ENCODE measurements at regions not wholly inside any gene's neighbourhood (a gene's known extent, or its start where the extent isn't known, plus 50 kb on each side); places are given as distances from the start of the nearest gene placed in this dataset.

GRCh38 chr14:66121859-66122258, 364.3 kb upstream of the CCDC196 start:
- DNase-seq = no peak

GRCh38 chr14:66129224-66129623, 356.9 kb upstream of the CCDC196 start:
- DNase-seq = no peak

- DNase-seq = no peak
Observed at GRCh38 chr14:66131111-66131510, 355.1 kb upstream of the CCDC196 start.

GRCh38 chr14:66133666-66134065, 352.5 kb upstream of the CCDC196 start:
- DNase-seq = no peak

GRCh38 chr14:66135831-66136230, 350.3 kb upstream of the CCDC196 start:
- no peak for DNase-seq

- DNase-seq = no peak
Observed at GRCh38 chr14:66137081-66137480, 349.1 kb upstream of the CCDC196 start.

- DNase-seq = no peak
Observed at GRCh38 chr14:66139432-66139831, 346.7 kb upstream of the CCDC196 start.

GRCh38 chr14:66140213-66140918, 345.8 kb upstream of the CCDC196 start:
- DNase-seq = no peak

- no peak for DNase-seq
Observed at GRCh38 chr14:66140963-66141362, 345.2 kb upstream of the CCDC196 start.

- no peak for DNase-seq
Observed at GRCh38 chr14:66141733-66142132, 344.4 kb upstream of the CCDC196 start.

GRCh38 chr14:66143387-66144112, 342.6 kb upstream of the CCDC196 start:
- no peak for DNase-seq

- DNase-seq = peak; percentile 7
Observed at GRCh38 chr14:66152302-66152701, 333.9 kb upstream of the CCDC196 start.

GRCh38 chr14:66152747-66153146, 333.4 kb upstream of the CCDC196 start:
- DNase-seq = no peak

- DNase-seq = no peak
Observed at GRCh38 chr14:66163023-66163422, 323.1 kb upstream of the CCDC196 start.

- DNase-seq = no peak
Observed at GRCh38 chr14:66165337-66165736, 320.8 kb upstream of the CCDC196 start.

- DNase-seq = peak; percentile 24
Observed at GRCh38 chr14:66174453-66174891, 311.7 kb upstream of the CCDC196 start.

GRCh38 chr14:66177935-66178334, 308.2 kb upstream of the CCDC196 start:
- no peak for DNase-seq

GRCh38 chr14:66196670-66197069, 289.5 kb upstream of the CCDC196 start:
- DNase-seq = no peak

GRCh38 chr14:66197276-66197675, 288.9 kb upstream of the CCDC196 start:
- no peak for DNase-seq

GRCh38 chr14:66206554-66206953, 279.6 kb upstream of the CCDC196 start:
- DNase-seq = no peak

- no peak for DNase-seq
Observed at GRCh38 chr14:66216763-66217162, 269.4 kb upstream of the CCDC196 start.

GRCh38 chr14:66219886-66220285, 266.3 kb upstream of the CCDC196 start:
- no peak for DNase-seq

GRCh38 chr14:66224492-66225178, 261.5 kb upstream of the CCDC196 start:
- DNase-seq = no peak

GRCh38 chr14:66225337-66225736, 260.8 kb upstream of the CCDC196 start:
- no peak for DNase-seq
